NOMO-1 (cell line): ENCODE measurements at regions not wholly inside any gene's neighbourhood (a gene's known extent, or its start where the extent isn't known, plus 50 kb on each side); places are given as distances from the start of the nearest gene placed in this dataset.

ENCODE experiments used
- DNase-seq, 2 experiments: peaks; one replicate each; lab custom pipeline; 2025; ENCODE audit not compliant: unreplicated experiment in 2 of 2; lab: John Stamatoyannopoulos, UW

- DNase-seq = no peak
These were observed 175.5 kb upstream of the CASK start for GRCh38 chrX:42098900-42099299.

- DNase-seq = no peak
These were observed 174.1 kb upstream of the CASK start for GRCh38 chrX:42097486-42097885.

- DNase-seq = no peak
These were observed 173.0 kb upstream of the CASK start for GRCh38 chrX:42096265-42096920.

- DNase-seq = peak; percentile 46 to 55
These were observed 170.9 kb upstream of the CASK start for GRCh38 chrX:42094218-42094617.

GRCh38 chrX:42093756-42094155 is 170.4 kb upstream of the CASK start:
- DNase-seq = no peak

- no peak for DNase-seq
These were observed 167.0 kb upstream of the CASK start for GRCh38 chrX:42090395-42090794.

- DNase-seq = no peak
These were observed 165.7 kb upstream of the CASK start for GRCh38 chrX:42089031-42089430.

- DNase-seq = no peak
These were observed 164.6 kb upstream of the CASK start for GRCh38 chrX:42087960-42088359.

- DNase-seq = no peak
These were observed 162.5 kb upstream of the CASK start for GRCh38 chrX:42085836-42086235.

GRCh38 chrX:42079968-42080367 is 156.6 kb upstream of the CASK start:
- DNase-seq = no peak

- no peak for DNase-seq
These were observed 154.3 kb upstream of the CASK start for GRCh38 chrX:42077675-42078074.

- no peak for DNase-seq
These were observed 151.7 kb upstream of the CASK start for GRCh38 chrX:42075032-42075431.

- DNase-seq = no peak
These were observed 150.1 kb upstream of the CASK start for GRCh38 chrX:42073448-42073847.

GRCh38 chrX:42070866-42071265 is 147.5 kb upstream of the CASK start:
- no peak for DNase-seq

GRCh38 chrX:42054256-42054655 is 130.9 kb upstream of the CASK start:
- no peak for DNase-seq

GRCh38 chrX:42050345-42050744 is 127.0 kb upstream of the CASK start:
- no peak for DNase-seq

- DNase-seq = no peak
These were observed 124.5 kb upstream of the CASK start for GRCh38 chrX:42047886-42048285.

GRCh38 chrX:42028109-42028508 is 104.8 kb upstream of the CASK start:
- no peak for DNase-seq

GRCh38 chrX:42027367-42028000 is 104.1 kb upstream of the CASK start:
- DNase-seq = no peak

GRCh38 chrX:42025861-42026260 is 102.5 kb upstream of the CASK start:
- no peak for DNase-seq

- no peak for DNase-seq
These were observed 99.8 kb upstream of the CASK start for GRCh38 chrX:42023122-42023521.

- DNase-seq = no peak
These were observed 98.8 kb upstream of the CASK start for GRCh38 chrX:42022158-42022557.

GRCh38 chrX:42021058-42021457 is 97.7 kb upstream of the CASK start:
- DNase-seq = no peak
